NCI-H345 treated with DMSO at 0.1 percent for 48 hours (cell line): ENCODE measurements at regions not wholly inside any gene's neighbourhood (a gene's known extent, or its start where the extent isn't known, plus 50 kb on each side); places are given as distances from the start of the nearest gene placed in this dataset.
"Not testable (repeated sequence)": the region's sequence is repeated elsewhere in the genome, so short reads cannot be mapped to it uniquely, and the experiment has no call there.

ENCODE experiments used
- DNase-seq: peaks from one replicate; lab custom pipeline; 2025; ENCODE audit not compliant: unreplicated experiment; lab: John Stamatoyannopoulos, UW

DNA sequence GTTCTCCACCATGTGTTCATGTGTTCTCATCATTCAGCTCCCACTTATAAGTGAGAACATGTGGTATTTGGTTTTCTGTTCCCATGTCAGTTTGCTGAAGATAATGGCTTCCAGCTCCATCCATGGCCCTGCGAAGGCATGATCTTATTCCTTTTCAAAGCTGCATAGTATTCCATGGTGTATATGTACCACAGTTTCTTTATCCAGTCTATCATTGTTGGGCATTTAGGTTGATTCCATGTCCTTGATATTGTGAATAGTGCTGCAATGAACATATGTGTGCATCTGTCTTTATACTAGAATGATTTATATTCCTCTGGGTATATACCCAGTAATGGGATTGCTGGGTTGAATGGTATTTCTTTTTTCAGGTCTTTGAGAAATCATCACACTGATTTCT lies 57.6 kb upstream of the MAGI2 start:
- DNase-seq: not testable (repeated sequence)

DNA sequence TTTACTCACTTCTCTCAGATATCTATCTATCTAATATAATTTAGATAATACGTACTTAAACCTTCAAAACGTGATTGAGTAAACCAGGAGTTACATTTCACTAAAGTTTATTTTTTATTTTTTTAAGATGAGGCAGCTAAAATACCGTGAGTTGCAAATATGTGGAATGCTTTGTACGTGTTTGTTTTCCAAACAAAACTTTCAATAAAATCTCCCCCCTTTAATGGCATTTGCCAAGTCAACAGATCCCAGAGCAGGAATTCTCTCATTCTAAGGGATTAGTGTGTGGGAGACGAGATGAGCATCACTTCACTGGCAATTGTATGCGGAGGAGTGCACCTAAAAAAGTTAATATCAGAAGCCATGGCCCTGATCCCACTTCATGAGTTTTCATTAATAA lies 53.7 kb upstream of the MAGI2 start:
- no peak for DNase-seq

DNA sequence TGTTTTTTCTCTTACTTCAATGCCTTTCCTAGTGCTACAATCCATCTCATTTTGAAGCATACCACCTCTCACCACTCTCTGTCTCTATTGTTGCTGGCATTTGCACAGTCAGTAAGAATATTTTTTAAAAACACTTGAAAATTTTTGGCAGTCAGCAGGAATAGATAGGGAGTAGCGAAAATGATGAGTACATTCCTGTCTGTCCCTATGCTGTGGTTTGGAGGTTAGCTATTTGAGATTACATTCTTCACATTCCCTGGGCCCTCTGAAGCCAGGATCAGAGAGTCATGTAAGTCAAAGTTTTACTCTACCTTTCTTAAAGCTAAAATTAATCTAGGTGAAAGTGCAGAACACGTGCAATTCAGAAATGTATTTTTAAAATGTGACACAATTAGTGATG lies 53.0 kb upstream of the MAGI2 start:
- no peak for DNase-seq

DNA sequence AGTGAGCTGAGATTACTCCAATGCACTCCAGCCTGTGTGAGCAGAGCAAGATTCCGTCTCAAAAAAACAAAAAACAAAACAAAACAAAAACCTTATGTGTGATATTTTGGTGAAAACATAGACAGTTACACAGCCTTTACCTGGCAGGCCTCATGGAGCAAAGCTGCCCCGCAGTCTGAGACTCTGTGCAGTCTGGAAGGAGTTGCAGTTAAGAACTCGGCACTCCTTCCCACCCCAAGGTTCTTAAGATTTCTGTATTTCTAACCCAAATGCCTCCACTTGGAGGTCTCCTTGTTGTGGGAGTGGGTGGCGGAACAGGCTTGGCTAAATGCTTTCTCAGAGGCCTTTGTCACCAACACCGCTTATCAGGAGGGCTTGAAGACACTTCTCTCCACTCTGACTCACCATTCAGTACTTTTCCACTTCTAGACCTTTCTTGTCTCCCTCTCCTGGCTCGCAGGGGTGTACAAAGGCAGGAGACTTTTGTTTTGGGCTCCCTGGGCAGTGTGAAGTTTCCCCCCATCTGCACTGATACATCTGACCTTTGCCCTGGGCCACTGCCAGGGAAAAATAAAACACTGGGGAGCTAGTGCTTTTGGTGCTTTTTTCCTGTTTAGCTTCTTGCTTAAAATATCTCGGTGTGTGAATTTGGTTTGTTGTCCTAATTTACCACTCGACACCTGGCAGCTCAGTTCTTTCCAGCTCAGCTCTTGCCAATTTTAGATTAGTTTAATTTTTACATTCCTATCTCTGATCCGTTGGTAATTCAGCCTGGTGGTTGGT lies 51.3 kb upstream of the MAGI2 start:
- no peak for DNase-seq
